Liver (tissue), 8 donors: ENCODE measurements at regions not wholly inside any gene's neighbourhood (a gene's known extent, or its start where the extent isn't known, plus 50 kb on each side); places are given as distances from the start of the nearest gene placed in this dataset.

Experiments used
- DNase-seq: peaks from one replicate; pipeline ENCODE4 v3.0.0-alpha.2; 2017; ENCODE audit warnings: low spot score
- H3K27ac ChIP-seq, 2 donors: one replicate each; pipeline ENCODE4 v1.7.0; 2013; ENCODE audit warnings: inconsistent platforms in 2 of 2, low read length in 2 of 2, control low read depth in 1 of 2, low read depth in 1 of 2, mild to moderate bottlenecking in 1 of 2
- H3K27me3 ChIP-seq, 4 donors: one replicate each; pipeline versions ENCODE4 v1.6.1 to v1.7.0; 2013; ENCODE audit warnings: low read length in 3 of 4, inconsistent platforms in 1 of 4, mild to moderate bottlenecking in 1 of 4, moderate library complexity in 1 of 4; ENCODE audit not compliant: control insufficient read depth in 4 of 4, insufficient read depth in 4 of 4
- H3K36me3 ChIP-seq, 4 donors: one replicate each; pipeline versions ENCODE4 v1.6.1 to v1.7.0; 2013; ENCODE audit warnings: low read length in 3 of 4, mild to moderate bottlenecking in 3 of 4, low read depth in 1 of 4, moderate library complexity in 1 of 4; ENCODE audit not compliant: control insufficient read depth in 4 of 4, insufficient read depth in 3 of 4
- H3K4me1 ChIP-seq, 4 donors: one replicate each; pipeline versions ENCODE4 v1.6.1 to v1.7.0; 2013; ENCODE audit warnings: low read length in 3 of 4, mild to moderate bottlenecking in 3 of 4, moderate library complexity in 1 of 4; ENCODE audit not compliant: control insufficient read depth in 4 of 4, insufficient read depth in 4 of 4
- H3K4me3 ChIP-seq, 3 donors: one replicate each; pipeline versions ENCODE4 v1.6.1 to v1.7.0; 2013; ENCODE audit warnings: low read length in 3 of 3, control low read depth in 1 of 3, low read depth in 1 of 3, mild to moderate bottlenecking in 1 of 3
- H3K9ac ChIP-seq, 2 donors: one replicate each; pipeline ENCODE4 v1.7.0; 2013; ENCODE audit warnings: low read length in 2 of 2, mild to moderate bottlenecking in 2 of 2, moderate library complexity in 2 of 2, control low read depth in 1 of 2, low read depth in 1 of 2
- H3K9me3 ChIP-seq, 4 donors: one replicate each; pipeline versions ENCODE4 v1.6.1 to v1.7.0; 2013; ENCODE audit warnings: low read length in 3 of 4; ENCODE audit not compliant: control insufficient read depth in 4 of 4
- EGR1 ChIP-seq, 2 donors: IDR thresholded peaks; 2 replicates each; pipeline ENCODE4 v1.6.1; 2016 to 2018; ENCODE audit warnings: antibody characterized with exemption in 2 of 2, low read depth in 2 of 2
- FOXA1 ChIP-seq: IDR thresholded peaks from 2 replicates; pipeline ENCODE4 v1.6.1; 2016; ENCODE audit warnings: antibody characterized with exemption
- FOXA2 ChIP-seq: IDR thresholded peaks from 2 replicates; pipeline ENCODE4 v1.6.1; 2016; ENCODE audit warnings: antibody characterized with exemption
- GABPA ChIP-seq, 2 donors: IDR thresholded peaks in 1 of 2; conservative IDR thresholded peaks in 1 of 2; 2 replicates each; pipeline ENCODE4 v1.6.1; 2016; ENCODE audit warnings: antibody characterized with exemption in 2 of 2, mild to moderate bottlenecking in 1 of 2, moderate library complexity in 1 of 2
- HNF4A ChIP-seq, 2 donors: conservative IDR thresholded peaks; 2 replicates each; pipeline ENCODE4 v1.6.1; 2016; ENCODE audit warnings: antibody characterized with exemption in 2 of 2, mild to moderate bottlenecking in 2 of 2
- HNF4G ChIP-seq: IDR thresholded peaks from 2 replicates; pipeline ENCODE4 v1.6.1; 2016; ENCODE audit warnings: antibody characterized with exemption
- JUND ChIP-seq, 2 donors: IDR thresholded peaks; 2 replicates each; pipeline ENCODE4 v1.6.1; 2016; ENCODE audit warnings: antibody characterized with exemption in 2 of 2
- MAX ChIP-seq: IDR thresholded peaks from 2 replicates; pipeline ENCODE4 v1.6.1; 2016; ENCODE audit warnings: antibody characterized with exemption
- NR2F2 ChIP-seq: IDR thresholded peaks from 2 replicates; pipeline ENCODE4 v1.6.1; 2016; ENCODE audit warnings: antibody characterized with exemption
- RAD21 ChIP-seq, 2 donors: IDR thresholded peaks; 2 replicates each; pipeline ENCODE4 v1.6.1; 2016; ENCODE audit warnings: antibody characterized with exemption in 2 of 2, mild to moderate bottlenecking in 2 of 2
- SP1 ChIP-seq: IDR thresholded peaks from 2 replicates; pipeline ENCODE4 v1.6.1; 2018; ENCODE audit warnings: antibody characterized with exemption, mild to moderate bottlenecking
- TAF1 ChIP-seq: conservative IDR thresholded peaks from 2 replicates; pipeline ENCODE4 v1.6.1; 2016; ENCODE audit warnings: antibody characterized with exemption, mild to moderate bottlenecking
- YY1 ChIP-seq: IDR thresholded peaks from 2 replicates; pipeline ENCODE4 v1.6.1; 2016; ENCODE audit warnings: antibody characterized with exemption, mild to moderate bottlenecking
- ZBTB33 ChIP-seq: IDR thresholded peaks from 2 replicates; pipeline ENCODE4 v1.6.1; 2016; ENCODE audit warnings: antibody characterized with exemption
- WGBS: extraction: QIAGEN DNeasy Blood & Tissue Kit; methylation state at CpG from one replicate; pipeline ENCODE4 v1.1.7; 2013; 5-methylcytosine and 5-hydroxymethylcytosine counted together
- TF ChIP-seq, protein P1 (sequence below): IDR thresholded peaks from 2 replicates; pipeline ENCODE4 v1.6.1; 2016; ENCODE audit warnings: antibody characterized with exemption
- TF ChIP-seq, protein P2 (sequence below): fragments of 150-350 bp; IDR thresholded peaks from 2 replicates; pipeline ENCODE4 v1.5.1; 2017; ENCODE audit warnings: improper control_type of control experiment, low read depth, low read length; ENCODE audit not compliant: missing input control
- donor health status: healthy.
- donor health status: healthy.
- donor health status: healthy.
- donor health status: healthy.
- donor health status: healthy.

GRCh38 chr10:130929422-130930325 lies 381.8 kb downstream of the TCERG1L start:
- Histone ChIP-seq H3K27ac (no peak overlapping the region), H3K4me1 (no peaks in the 10 kb centered on the region), H3K4me3 (no peak overlapping the region), H3K36me3 (no peaks in the 10 kb centered on the region), H3K9me3 (no peaks in the 10 kb centered on the region), H3K9ac (no peak overlapping the region), H3K27me3 (peaks cover 0 to 3% (median 0%) of the 10 kb centered on the region in 4 donors)
- 70% methylated on average over 17 of the region's 17 CpGs for WGBS
- DNase-seq: no peak
- TF ChIP-seq FOXA1: no peak
- no peak for TF ChIP-seq ZBTB33
- TF ChIP-seq RAD21 (IDR thresholded peaks at IDR 0.05): no peak
- no peak for TF ChIP-seq TAF1
- no peak for TF ChIP-seq HNF4A (conservative IDR thresholded peaks at IDR 0.05)
- TF ChIP-seq JUND (IDR thresholded peaks at IDR 0.05): no peak
- TF ChIP-seq MAX: no peak
- TF ChIP-seq EGR1 (IDR thresholded peaks at IDR 0.05; ENCODE audit: low read depth in 2 of 2): no peak
- TF ChIP-seq, protein P1, sequence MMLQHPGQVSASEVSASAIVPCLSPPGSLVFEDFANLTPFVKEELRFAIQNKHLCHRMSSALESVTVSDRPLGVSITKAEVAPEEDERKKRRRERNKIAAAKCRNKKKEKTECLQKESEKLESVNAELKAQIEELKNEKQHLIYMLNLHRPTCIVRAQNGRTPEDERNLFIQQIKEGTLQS: no peak
- no peak for TF ChIP-seq HNF4G
- TF ChIP-seq, protein P2, sequence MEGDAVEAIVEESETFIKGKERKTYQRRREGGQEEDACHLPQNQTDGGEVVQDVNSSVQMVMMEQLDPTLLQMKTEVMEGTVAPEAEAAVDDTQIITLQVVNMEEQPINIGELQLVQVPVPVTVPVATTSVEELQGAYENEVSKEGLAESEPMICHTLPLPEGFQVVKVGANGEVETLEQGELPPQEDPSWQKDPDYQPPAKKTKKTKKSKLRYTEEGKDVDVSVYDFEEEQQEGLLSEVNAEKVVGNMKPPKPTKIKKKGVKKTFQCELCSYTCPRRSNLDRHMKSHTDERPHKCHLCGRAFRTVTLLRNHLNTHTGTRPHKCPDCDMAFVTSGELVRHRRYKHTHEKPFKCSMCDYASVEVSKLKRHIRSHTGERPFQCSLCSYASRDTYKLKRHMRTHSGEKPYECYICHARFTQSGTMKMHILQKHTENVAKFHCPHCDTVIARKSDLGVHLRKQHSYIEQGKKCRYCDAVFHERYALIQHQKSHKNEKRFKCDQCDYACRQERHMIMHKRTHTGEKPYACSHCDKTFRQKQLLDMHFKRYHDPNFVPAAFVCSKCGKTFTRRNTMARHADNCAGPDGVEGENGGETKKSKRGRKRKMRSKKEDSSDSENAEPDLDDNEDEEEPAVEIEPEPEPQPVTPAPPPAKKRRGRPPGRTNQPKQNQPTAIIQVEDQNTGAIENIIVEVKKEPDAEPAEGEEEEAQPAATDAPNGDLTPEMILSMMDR: no peak
- no peak for TF ChIP-seq GABPA (IDR thresholded peaks at IDR 0.05 in 1 of 2, conservative IDR thresholded peaks at IDR 0.05 in 1 of 2)
- TF ChIP-seq FOXA2: no peak
- TF ChIP-seq YY1: no peak
- no peak for TF ChIP-seq SP1

DNA sequence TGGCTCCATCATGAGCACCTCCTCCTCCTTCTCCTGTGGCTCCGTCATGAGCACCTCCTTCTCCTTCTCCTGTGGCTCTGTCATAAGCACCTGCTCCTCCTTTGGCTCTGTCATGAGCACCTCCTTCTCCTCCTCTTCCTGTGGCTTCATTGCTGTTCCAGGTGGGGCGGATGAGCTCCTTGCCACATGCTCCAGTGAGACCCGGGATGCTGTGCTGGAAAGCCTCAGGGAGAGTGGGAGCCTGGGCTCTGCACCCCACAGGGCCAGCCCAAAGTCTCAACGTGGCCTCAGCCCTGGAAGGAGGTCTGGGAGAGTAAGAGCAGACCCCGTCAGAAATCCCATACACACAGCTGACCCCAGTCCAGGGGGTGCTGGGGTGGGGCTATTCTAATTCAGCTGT lies 380.7 kb downstream of the TCERG1L start:
- no peaks in the 10 kb centered on the region for H3K27me3 ChIP-seq
- H3K9ac ChIP-seq: no peak overlapping the region
- no peaks in the 10 kb centered on the region for H3K4me1 ChIP-seq
- H3K27ac ChIP-seq: no peak overlapping the region
- H3K9me3 ChIP-seq: no peaks in the 10 kb centered on the region
- H3K36me3 ChIP-seq: no peaks in the 10 kb centered on the region
- no peak overlapping the region for H3K4me3 ChIP-seq
- WGBS: 58% methylated on average over 5 of the region's 5 CpGs
- DNase-seq: no peak
- TF ChIP-seq ZBTB33 (no peak), HNF4A (conservative IDR thresholded peaks at IDR 0.05) (no peak), TAF1 (no peak), MAX (no peak), HNF4G (no peak), RAD21 (IDR thresholded peaks at IDR 0.05) (no peak), NR2F2 (no peak), FOXA1 (no peak), GABPA (IDR thresholded peaks at IDR 0.05 in 1 of 2, conservative IDR thresholded peaks at IDR 0.05 in 1 of 2) (no peak), FOXA2 (no peak)
